GM12878 (cell line): ENCODE measurements at regions not wholly inside any gene's neighbourhood (a gene's known extent, or its start where the extent isn't known, plus 50 kb on each side); places are given as distances from the start of the nearest gene placed in this dataset.

Source experiments
- ASH2L ChIP-seq: fragments of 300-600, 200-600 bp; sonication (generic); IDR thresholded peaks from 2 replicates; pipeline ENCODE4 v1.6.1; 2017; ENCODE audit warnings: low read depth, mild to moderate bottlenecking, borderline replicate concordance
- BCLAF1 ChIP-seq: fragments of 450-650 bp; IDR thresholded peaks from 2 replicates; pipeline ENCODE4 v1.6.1; 2017; ENCODE audit warnings: antibody characterized with exemption, mild to moderate bottlenecking, moderate library complexity
- BMI1 ChIP-seq: fragments of 450-650 bp; IDR thresholded peaks from 2 replicates; pipeline ENCODE4 v1.6.1; 2016; ENCODE audit warnings: mild to moderate bottlenecking, moderate library complexity, borderline replicate concordance
- EED ChIP-seq: sonication (generic); IDR thresholded peaks from 2 replicates; pipeline ENCODE4 v1.6.1; 2016; ENCODE audit warnings: antibody characterized with exemption, low read depth
- EP300 ChIP-seq, 2 experiments: fragments of 150-350 bp in 1 of 2; IDR thresholded peaks; 2 replicates each; pipeline ENCODE4 v1.6.1; 2011 to 2012; ENCODE audit warnings: low read depth in 2 of 2, low read length in 2 of 2, borderline replicate concordance in 1 of 2, improper control_type of control experiment in 1 of 2, inconsistent platforms in 1 of 2; ENCODE audit not compliant: control insufficient read depth in 1 of 2
- IKZF1 ChIP-seq: fragments of 450-650 bp; conservative IDR thresholded peaks from 2 replicates; pipeline ENCODE4 v1.6.1; 2017; ENCODE audit warnings: antibody characterized with exemption, mild to moderate bottlenecking
- KDM1A ChIP-seq: fragments of 200-600 bp; sonication (generic); IDR thresholded peaks from 2 replicates; pipeline ENCODE4 v1.6.1; 2016; ENCODE audit warnings: borderline replicate concordance
- MEF2B ChIP-seq: fragments of 450-650 bp; IDR thresholded peaks from 2 replicates; pipeline ENCODE4 v1.6.1; 2018; ENCODE audit warnings: mild to moderate bottlenecking, moderate library complexity; ENCODE audit not compliant: partially characterized antibody, poor library complexity, severe bottlenecking
- PBX3 ChIP-seq: IDR thresholded peaks from 2 replicates; pipeline ENCODE4 v1.6.1; 2011; ENCODE audit warnings: mild to moderate bottlenecking, low read depth, low read length, moderate library complexity; ENCODE audit not compliant: insufficient replicate concordance
- RAD21 ChIP-seq: IDR thresholded peaks from 2 replicates; pipeline ENCODE4 v1.6.1; 2011; ENCODE audit warnings: mild to moderate bottlenecking, low read depth, low read length, moderate library complexity; ENCODE audit not compliant: insufficient read depth
- RAD51 ChIP-seq: fragments of 450-650 bp; IDR thresholded peaks from 2 replicates; pipeline ENCODE4 v1.6.1; 2016; ENCODE audit warnings: moderate library complexity, mild to moderate bottlenecking, inconsistent platforms
- RBBP5 ChIP-seq: fragments of 200-600 bp; sonication (generic); conservative IDR thresholded peaks from 2 replicates; pipeline ENCODE4 v1.6.1; 2016
- SREBF1 ChIP-seq: IDR thresholded peaks from 2 replicates; pipeline ENCODE4 v1.6.1; 2012; ENCODE audit warnings: mild to moderate bottlenecking, low read length
- TBL1XR1 ChIP-seq: IDR thresholded peaks from 2 replicates; pipeline ENCODE4 v1.6.1; 2012; ENCODE audit warnings: low read depth, low read length, improper control_type of control experiment
- WRNIP1 ChIP-seq: IDR thresholded peaks from 2 replicates; pipeline ENCODE4 v1.6.1; 2011; ENCODE audit warnings: low read depth, low read length, improper control_type of control experiment, borderline replicate concordance
- YBX1 ChIP-seq: fragments of 450-650 bp; IDR thresholded peaks from 2 replicates; pipeline ENCODE4 v1.6.1; 2016; ENCODE audit warnings: antibody characterized with exemption
- ZBED1 ChIP-seq: IDR thresholded peaks from 2 replicates; pipeline ENCODE4 v1.6.1; 2016; ENCODE audit warnings: borderline replicate concordance
- ZNF24 ChIP-seq: fragments of 450-650 bp; IDR thresholded peaks from 2 replicates; pipeline ENCODE4 v1.6.1; 2017; ENCODE audit warnings: antibody characterized with exemption, mild to moderate bottlenecking
- ZZZ3 ChIP-seq: IDR thresholded peaks from 2 replicates; pipeline ENCODE4 v1.6.1; 2011; ENCODE audit warnings: low read depth; ENCODE audit not compliant: control insufficient read depth, insufficient read length
- TF ChIP-seq, protein P1 (sequence below): fragments of 450-650 bp; IDR thresholded peaks from 2 replicates; pipeline ENCODE4 v1.6.1; 2016; ENCODE audit warnings: mild to moderate bottlenecking, moderate library complexity, borderline replicate concordance

GRCh38 chr1:234963180-234963903, 165.3 kb downstream of the TOMM20 start (continued):
- TF ChIP-seq PBX3: peak; percentile 33
- no peak for TF ChIP-seq ZZZ3
- TF ChIP-seq RAD21: 0 out of 2 replicates have a peak, but pooled peaks have one; percentile 24
- no peak for TF ChIP-seq YBX1
- TF ChIP-seq ZBED1: no peak; the same call in none of the 2 replicates
- peak; percentile 95 to 99 for TF ChIP-seq EP300 (IDR thresholded peaks at IDR 0.05; ENCODE audit: borderline replicate concordance in 1 of 2, control insufficient read depth in 1 of 2, low read depth in 2 of 2, low read length in 2 of 2)
- no peak for TF ChIP-seq WRNIP1
- TF ChIP-seq RAD51: peak; percentile 51; the same call in 1 of the 2 replicates
- TF ChIP-seq IKZF1: peak; percentile 79
- TF ChIP-seq RBBP5: no peak
- TF ChIP-seq KDM1A: no peak
- no peak; the same call in 1 of the 2 replicates for TF ChIP-seq EED
- no peak for TF ChIP-seq ASH2L
- peak; percentile 72 for TF ChIP-seq ZNF24
- TF ChIP-seq BMI1: no peak; the same call in 1 of the 2 replicates
- peak; percentile 98 for TF ChIP-seq MEF2B
- no peak for TF ChIP-seq BCLAF1
- TF ChIP-seq TBL1XR1: peak; percentile 93; the same call in 1 of the 2 replicates
- TF ChIP-seq, protein P1, sequence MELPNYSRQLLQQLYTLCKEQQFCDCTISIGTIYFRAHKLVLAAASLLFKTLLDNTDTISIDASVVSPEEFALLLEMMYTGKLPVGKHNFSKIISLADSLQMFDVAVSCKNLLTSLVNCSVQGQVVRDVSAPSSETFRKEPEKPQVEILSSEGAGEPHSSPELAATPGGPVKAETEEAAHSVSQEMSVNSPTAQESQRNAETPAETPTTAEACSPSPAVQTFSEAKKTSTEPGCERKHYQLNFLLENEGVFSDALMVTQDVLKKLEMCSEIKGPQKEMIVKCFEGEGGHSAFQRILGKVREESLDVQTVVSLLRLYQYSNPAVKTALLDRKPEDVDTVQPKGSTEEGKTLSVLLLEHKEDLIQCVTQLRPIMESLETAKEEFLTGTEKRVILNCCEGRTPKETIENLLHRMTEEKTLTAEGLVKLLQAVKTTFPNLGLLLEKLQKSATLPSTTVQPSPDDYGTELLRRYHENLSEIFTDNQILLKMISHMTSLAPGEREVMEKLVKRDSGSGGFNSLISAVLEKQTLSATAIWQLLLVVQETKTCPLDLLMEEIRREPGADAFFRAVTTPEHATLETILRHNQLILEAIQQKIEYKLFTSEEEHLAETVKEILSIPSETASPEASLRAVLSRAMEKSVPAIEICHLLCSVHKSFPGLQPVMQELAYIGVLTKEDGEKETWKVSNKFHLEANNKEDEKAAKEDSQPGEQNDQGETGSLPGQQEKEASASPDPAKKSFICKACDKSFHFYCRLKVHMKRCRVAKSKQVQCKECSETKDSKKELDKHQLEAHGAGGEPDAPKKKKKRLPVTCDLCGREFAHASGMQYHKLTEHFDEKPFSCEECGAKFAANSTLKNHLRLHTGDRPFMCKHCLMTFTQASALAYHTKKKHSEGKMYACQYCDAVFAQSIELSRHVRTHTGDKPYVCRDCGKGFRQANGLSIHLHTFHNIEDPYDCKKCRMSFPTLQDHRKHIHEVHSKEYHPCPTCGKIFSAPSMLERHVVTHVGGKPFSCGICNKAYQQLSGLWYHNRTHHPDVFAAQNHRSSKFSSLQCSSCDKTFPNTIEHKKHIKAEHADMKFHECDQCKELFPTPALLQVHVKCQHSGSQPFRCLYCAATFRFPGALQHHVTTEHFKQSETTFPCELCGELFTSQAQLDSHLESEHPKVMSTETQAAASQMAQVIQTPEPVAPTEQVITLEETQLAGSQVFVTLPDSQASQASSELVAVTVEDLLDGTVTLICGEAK: no peak
- no peak for TF ChIP-seq SREBF1
